Common myeloid progenitor, CD34-positive (primary cell): ENCODE measurements at regions not wholly inside any gene's neighbourhood (a gene's known extent, or its start where the extent isn't known, plus 50 kb on each side); places are given as distances from the start of the nearest gene placed in this dataset.

Experiments
- CTCF ChIA-PET: fragments of 350-600 bp; sonication (Branson Sonifier 250); formaldehyde crosslinking; loops from one replicate; lab custom pipeline; 2021; ENCODE audit warnings: antibody characterized with exemption; lab: Charles Lee
- POLR2A ChIA-PET: fragments of 350-600 bp; sonication (Branson Sonifier 250); formaldehyde crosslinking; loops from one replicate; lab custom pipeline; 2021; ENCODE audit warnings: antibody characterized with exemption; lab: Charles Lee
- DNase-seq, 3 donors: peaks; one replicate each; pipeline versions ENCODE4 v3.0.0 to v3.0.0-alpha.2; 2013
- H3K27ac ChIP-seq, 2 experiments: 1 replicate in 1 of 2; 2 replicates in 1 of 2; pipeline ENCODE4 v1.7.0; 2013; ENCODE audit warnings: inconsistent platforms in 2 of 2, low read length in 2 of 2, mild to moderate bottlenecking in 2 of 2, low read depth in 1 of 2, moderate library complexity in 1 of 2; ENCODE audit not compliant: severe bottlenecking in 2 of 2, insufficient read depth in 1 of 2, poor library complexity in 1 of 2
- H3K27me3 ChIP-seq, 5 experiments: replicated peaks in 2 of 5; 1 replicate in 3 of 5; 2 replicates in 2 of 5; pipeline versions ENCODE4 v1.6.1 to v1.7.0; 2013; ENCODE audit warnings: low read length in 4 of 5, mild to moderate bottlenecking in 2 of 5, moderate library complexity in 2 of 5, inconsistent platforms in 1 of 5; ENCODE audit not compliant: insufficient read depth in 5 of 5, control insufficient read depth in 4 of 5
- H3K36me3 ChIP-seq, 4 experiments: 1 replicate in 2 of 4; 2 replicates in 2 of 4; pipeline versions ENCODE4 v1.6.1 to v1.7.0; 2013; ENCODE audit warnings: low read length in 3 of 4, control low read depth in 1 of 4, mild to moderate bottlenecking in 1 of 4; ENCODE audit not compliant: control insufficient read depth in 4 of 4, insufficient read depth in 4 of 4
- H3K4me1 ChIP-seq, 4 experiments: 1 replicate in 3 of 4; 2 replicates in 1 of 4; pipeline versions ENCODE4 v1.6.1 to v1.7.1; 2013; ENCODE audit warnings: low read length in 3 of 4, mild to moderate bottlenecking in 3 of 4, control low read depth in 1 of 4, inconsistent platforms in 1 of 4, moderate library complexity in 1 of 4; ENCODE audit not compliant: control insufficient read depth in 4 of 4, insufficient read depth in 4 of 4; ENCODE audit errors: control extremely low read depth in 1 of 4
- H3K4me3 ChIP-seq, 7 experiments: 1 replicate in 4 of 7; 2 replicates in 3 of 7; pipeline versions ENCODE4 v1.5.1 to v1.7.0; 2013; ENCODE audit warnings: mild to moderate bottlenecking in 7 of 7, low read length in 6 of 7, moderate library complexity in 6 of 7, inconsistent platforms in 2 of 7, low read depth in 2 of 7, control low read depth in 1 of 7; ENCODE audit not compliant: insufficient read depth in 4 of 7, control insufficient read depth in 1 of 7; ENCODE audit errors: extremely low read depth in 1 of 7
- H3K9me3 ChIP-seq, 5 experiments: 1 replicate in 4 of 5; 2 replicates in 1 of 5; pipeline versions ENCODE4 v1.6.1 to v1.7.1; 2013; ENCODE audit warnings: low read length in 4 of 5, mild to moderate bottlenecking in 2 of 5, inconsistent platforms in 1 of 5, low read depth in 1 of 5, moderate library complexity in 1 of 5; ENCODE audit not compliant: control insufficient read depth in 4 of 5, insufficient read depth in 2 of 5; ENCODE audit errors: control extremely low read depth in 1 of 5
- WGBS: methylation state at CpG from one replicate; pipeline ENCODE4 v1.1.5; 2013; ENCODE audit not compliant: insufficient coverage; 5-methylcytosine and 5-hydroxymethylcytosine counted together

- DNase-seq, result no peak
- Histone ChIP-seq H3K4me1 (no peaks in the 10 kb centered on the region), H3K4me3 (no peak overlapping the region), H3K27me3 (no peaks in the 10 kb centered on the region), H3K9me3 (peaks cover 0 to 1% (median 0%) of the 10 kb centered on the region in 5 experiments), H3K36me3 (no peaks in the 10 kb centered on the region), H3K27ac (no peak overlapping the region)
- ChIA-PET POLR2A (no interaction called here), CTCF (no interaction called here)
- WGBS, result 100% methylated on average over 1 of the region's 2 CpGs
These were observed 847.2 kb downstream of the TUSC7 start for GRCh38 chr3:117556646-117557407.

- Histone ChIP-seq H3K27me3 (no peaks in the 10 kb centered on the region), H3K4me1 (no peaks in the 10 kb centered on the region), H3K9me3 (peaks cover 0 to 1% (median 0%) of the 10 kb centered on the region in 5 experiments), H3K27ac (no peak overlapping the region), H3K36me3 (no peaks in the 10 kb centered on the region), H3K4me3 (no peak overlapping the region)
- ChIA-PET CTCF (no interaction called here), POLR2A (no interaction called here)
- 100% methylated on average over 1 of the region's 2 CpGs for WGBS
- no peak for DNase-seq
These were observed 848.0 kb downstream of the TUSC7 start for GRCh38 chr3:117557464-117558090.

DNA sequence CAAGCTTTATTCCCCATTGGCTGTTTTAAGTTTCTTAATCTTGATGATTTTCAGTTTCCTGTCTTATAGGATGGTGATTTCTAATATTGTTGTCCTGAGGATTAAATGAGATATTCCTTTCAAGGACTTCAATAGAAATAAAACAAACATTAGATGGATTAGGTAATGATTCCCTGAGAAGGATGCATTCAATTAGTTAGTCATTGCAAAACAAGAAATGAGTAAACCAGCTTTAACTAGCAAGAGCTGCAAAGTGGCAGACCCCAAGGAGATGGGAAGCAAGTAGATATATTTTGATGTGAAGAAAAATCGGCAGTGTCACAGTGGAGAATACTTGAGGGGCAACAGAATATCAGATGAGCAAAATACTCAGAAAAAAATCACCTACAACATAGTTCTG lies 849.1 kb downstream of the TUSC7 start:
- no peak for DNase-seq
- H3K36me3 ChIP-seq, result no peaks in the 10 kb centered on the region
- H3K4me1 ChIP-seq, result no peaks in the 10 kb centered on the region
- no CpG with 5 or more reads among the region's 1 CpG for WGBS
- POLR2A ChIA-PET, result no interaction called here
- no peaks in the 10 kb centered on the region for H3K27me3 ChIP-seq
- peaks cover 0 to 1% (median 0%) of the 10 kb centered on the region in 5 experiments for H3K9me3 ChIP-seq
- H3K27ac ChIP-seq, result no peak overlapping the region
- CTCF ChIA-PET, result no interaction called here
- no peak overlapping the region for H3K4me3 ChIP-seq

DNA sequence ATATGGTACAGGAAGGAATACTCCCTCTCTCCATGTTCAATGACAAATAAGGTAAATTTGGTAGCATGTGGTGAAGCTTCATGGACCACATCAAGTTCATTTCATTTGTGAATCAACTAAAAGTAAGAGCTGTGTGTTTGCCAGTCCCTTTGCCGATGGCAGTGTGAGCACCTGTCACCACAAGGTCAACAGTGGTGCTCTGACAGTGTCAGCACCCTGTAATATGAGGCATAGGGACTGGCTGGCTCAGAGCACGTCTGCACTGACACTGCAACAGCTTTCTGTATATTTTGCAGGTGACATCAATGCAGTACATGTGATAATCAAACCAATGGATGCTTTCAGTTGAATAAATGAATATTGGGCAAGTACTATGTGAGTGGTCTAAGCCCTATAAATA lies 852.4 kb downstream of the TUSC7 start:
- H3K4me3 ChIP-seq, result no peak overlapping the region
- ChIA-PET CTCF (no interaction called here), POLR2A (no interaction called here)
- no peaks in the 10 kb centered on the region for H3K9me3 ChIP-seq
- H3K27me3 ChIP-seq, result no peaks in the 10 kb centered on the region
- H3K27ac ChIP-seq, result no peak overlapping the region
- H3K36me3 ChIP-seq, result no peaks in the 10 kb centered on the region
- WGBS, result 87% methylated on average over 2 of the region's 2 CpGs
- no peak for DNase-seq
- H3K4me1 ChIP-seq, result no peaks in the 10 kb centered on the region

- H3K27ac ChIP-seq, result no peak overlapping the region
- H3K36me3 ChIP-seq, result no peaks in the 10 kb centered on the region
- POLR2A ChIA-PET, result no interaction called here
- H3K4me3 ChIP-seq, result no peak overlapping the region
- DNase-seq, result no peak
- no peaks in the 10 kb centered on the region for H3K27me3 ChIP-seq
- H3K4me1 ChIP-seq, result no peaks in the 10 kb centered on the region
- WGBS, result 94% methylated on average over 3 of the region's 4 CpGs
- CTCF ChIA-PET, result no interaction called here
- no peaks in the 10 kb centered on the region for H3K9me3 ChIP-seq
These were observed 853.5 kb downstream of the TUSC7 start for GRCh38 chr3:117563063-117563462.

GRCh38 chr3:117565777-117566176 lies 856.2 kb downstream of the TUSC7 start:
- Histone ChIP-seq H3K4me1 (no peaks in the 10 kb centered on the region), H3K9me3 (no peaks in the 10 kb centered on the region), H3K27me3 (no peaks in the 10 kb centered on the region), H3K36me3 (no peaks in the 10 kb centered on the region), H3K27ac (no peak overlapping the region), H3K4me3 (no peak overlapping the region)
- ChIA-PET POLR2A (no interaction called here), CTCF (interaction anchor here (1.3 kb wide), 1 partner anchor 13 kb away, joined by 3 read pairs; no protein-coding TSS in a partner anchor)
- DNase-seq, result no peak

- ChIA-PET CTCF (interaction anchor here (1.3 kb wide), 1 partner anchor 14 kb away, joined by 3 read pairs; no protein-coding TSS in a partner anchor), POLR2A (no interaction called here)
- H3K27ac ChIP-seq, result no peak overlapping the region
- H3K27me3 ChIP-seq, result no peaks in the 10 kb centered on the region
- no peak for DNase-seq
- no peaks in the 10 kb centered on the region for H3K36me3 ChIP-seq
- no peaks in the 10 kb centered on the region for H3K4me1 ChIP-seq
- no peaks in the 10 kb centered on the region for H3K9me3 ChIP-seq
- no peak overlapping the region for H3K4me3 ChIP-seq
- no CpG with 5 or more reads among the region's 2 CpGs for WGBS
These were observed 857.3 kb downstream of the TUSC7 start for GRCh38 chr3:117566926-117567325.
